IPS-NIHi7 (cell line): ENCODE measurements at regions not wholly inside any gene's neighbourhood (a gene's known extent, or its start where the extent isn't known, plus 50 kb on each side); places are given as distances from the start of the nearest gene placed in this dataset.

Source experiments
- DNase-seq: peaks from one replicate; pipeline ENCODE4 v3.0.0; 2012; ENCODE audit warnings: mixed read lengths; ENCODE audit errors: extremely low spot score

- no peak for DNase-seq
Observed at GRCh38 chr10:16360001-16360400, 76.8 kb upstream of the PTER start.

GRCh38 chr10:16360425-16360824 is 76.4 kb upstream of the PTER start:
- DNase-seq: no peak

GRCh38 chr10:16361086-16361485 is 75.7 kb upstream of the PTER start:
- no peak for DNase-seq

- DNase-seq: no peak
Observed at GRCh38 chr10:16363741-16364140, 73.1 kb upstream of the PTER start.

GRCh38 chr10:16367621-16368292 is 69.1 kb upstream of the PTER start:
- DNase-seq: no peak

GRCh38 chr10:16381083-16381482 is 55.7 kb upstream of the PTER start:
- DNase-seq: no peak

- no peak for DNase-seq
Observed at GRCh38 chr10:16384021-16384420, 52.8 kb upstream of the PTER start.

- peak; percentile 52 for DNase-seq
Observed at GRCh38 chr10:16386855-16387254, 50.0 kb upstream of the PTER start.
